ENCODE measurements at regions not wholly inside any gene's neighbourhood (a gene's known extent, or its start where the extent isn't known, plus 50 kb on each side); places are given as distances from the start of the nearest gene placed in this dataset.

DNA sequence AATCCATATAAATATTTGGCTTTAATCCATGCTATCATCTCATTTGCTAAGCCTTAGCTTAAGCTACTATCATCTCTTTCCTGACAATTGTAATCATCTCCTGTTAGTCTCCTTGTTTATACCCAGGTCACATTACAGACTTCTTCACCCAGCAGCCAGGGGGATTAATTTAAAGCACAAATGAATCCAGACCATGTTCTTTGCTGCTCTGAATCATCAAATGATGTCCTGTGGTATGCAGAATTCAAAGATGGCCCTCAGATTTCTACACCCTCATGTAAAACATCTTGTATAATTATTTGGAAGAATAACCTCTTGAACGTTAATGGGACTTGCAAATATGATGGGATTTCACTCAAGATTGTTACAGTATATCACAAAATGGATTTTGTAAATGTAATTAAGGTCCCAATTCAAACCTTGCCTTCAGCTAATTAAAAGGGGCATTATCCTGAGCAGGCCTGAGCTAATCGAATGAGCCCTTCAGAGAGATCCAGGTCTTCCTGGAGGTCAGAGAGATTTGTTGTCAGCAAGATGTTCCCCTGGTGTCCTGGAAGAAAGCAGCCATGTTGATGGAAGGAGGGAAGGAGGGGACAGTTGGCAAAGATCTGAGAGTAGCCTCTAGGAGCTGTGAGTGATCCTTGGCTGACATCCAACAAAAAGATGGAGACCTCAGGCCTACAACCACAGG lies 241.1 kb upstream of the MMADHC start:
- TF ChIP-seq, protein P1, sequence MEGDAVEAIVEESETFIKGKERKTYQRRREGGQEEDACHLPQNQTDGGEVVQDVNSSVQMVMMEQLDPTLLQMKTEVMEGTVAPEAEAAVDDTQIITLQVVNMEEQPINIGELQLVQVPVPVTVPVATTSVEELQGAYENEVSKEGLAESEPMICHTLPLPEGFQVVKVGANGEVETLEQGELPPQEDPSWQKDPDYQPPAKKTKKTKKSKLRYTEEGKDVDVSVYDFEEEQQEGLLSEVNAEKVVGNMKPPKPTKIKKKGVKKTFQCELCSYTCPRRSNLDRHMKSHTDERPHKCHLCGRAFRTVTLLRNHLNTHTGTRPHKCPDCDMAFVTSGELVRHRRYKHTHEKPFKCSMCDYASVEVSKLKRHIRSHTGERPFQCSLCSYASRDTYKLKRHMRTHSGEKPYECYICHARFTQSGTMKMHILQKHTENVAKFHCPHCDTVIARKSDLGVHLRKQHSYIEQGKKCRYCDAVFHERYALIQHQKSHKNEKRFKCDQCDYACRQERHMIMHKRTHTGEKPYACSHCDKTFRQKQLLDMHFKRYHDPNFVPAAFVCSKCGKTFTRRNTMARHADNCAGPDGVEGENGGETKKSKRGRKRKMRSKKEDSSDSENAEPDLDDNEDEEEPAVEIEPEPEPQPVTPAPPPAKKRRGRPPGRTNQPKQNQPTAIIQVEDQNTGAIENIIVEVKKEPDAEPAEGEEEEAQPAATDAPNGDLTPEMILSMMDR (conservative IDR thresholded peaks at IDR 0.05), result no peak
- TF ChIP-seq ZFX (IDR thresholded peaks at IDR 0.05), result no peak

Measured in C4-2B (cell line).